ENCODE measurements at regions not wholly inside any gene's neighbourhood (a gene's known extent, or its start where the extent isn't known, plus 50 kb on each side); places are given as distances from the start of the nearest gene placed in this dataset.

DNA sequence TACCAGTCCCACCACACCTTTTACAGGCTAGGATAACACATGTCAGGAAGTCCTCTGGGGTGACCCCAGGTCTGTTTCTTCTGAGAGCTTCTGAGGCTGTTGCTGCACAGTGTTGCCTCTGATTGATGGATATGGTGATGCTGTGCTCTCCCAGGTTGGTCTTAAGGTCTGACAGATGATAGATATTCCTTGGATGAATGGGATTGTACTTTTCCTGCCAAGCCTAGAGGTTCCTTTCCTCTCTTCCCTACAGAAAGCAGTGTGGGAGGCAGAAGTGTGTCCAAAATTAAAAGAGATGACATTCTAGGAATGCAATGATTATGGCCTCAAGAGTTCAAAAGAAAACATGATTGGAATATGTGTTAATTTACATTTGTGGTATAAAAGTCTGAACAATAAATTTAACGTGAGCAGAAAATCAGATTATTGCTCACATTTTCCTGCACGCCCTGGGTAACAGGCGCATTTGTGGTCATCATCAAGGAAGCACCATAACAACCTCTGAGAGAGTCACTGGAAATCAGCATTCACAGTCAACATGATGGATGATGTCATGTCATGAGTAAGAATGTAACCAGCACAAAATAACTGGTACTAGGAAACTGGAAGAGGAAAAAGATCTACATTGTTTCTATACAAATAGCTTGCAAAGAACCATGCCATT is 73.7 kb downstream of the BBS10 start:
- Histone ChIP-seq H3K9me3 (ENCODE audit: control insufficient read depth, low read length) (no peaks in the 10 kb centered on the region), H3K4me2 (ENCODE audit: low read length) (no peak overlapping the region), H3K4me1 (no peaks in the 10 kb centered on the region), H3K79me2 (no peaks in the 10 kb centered on the region), H2AFZ (no peak overlapping the region), H3K27me3 (ENCODE audit: control insufficient read depth, insufficient read depth, low read length) (no peaks in the 10 kb centered on the region), H3K9ac (no peak overlapping the region), H3K4me3 (ENCODE audit: low read depth, low read length) (no peak overlapping the region), H3K36me3 (ENCODE audit: control insufficient read depth, insufficient read depth, low read length) (no peaks in the 10 kb centered on the region), H3K27ac (no peak overlapping the region)
- TF ChIP-seq, protein P1, sequence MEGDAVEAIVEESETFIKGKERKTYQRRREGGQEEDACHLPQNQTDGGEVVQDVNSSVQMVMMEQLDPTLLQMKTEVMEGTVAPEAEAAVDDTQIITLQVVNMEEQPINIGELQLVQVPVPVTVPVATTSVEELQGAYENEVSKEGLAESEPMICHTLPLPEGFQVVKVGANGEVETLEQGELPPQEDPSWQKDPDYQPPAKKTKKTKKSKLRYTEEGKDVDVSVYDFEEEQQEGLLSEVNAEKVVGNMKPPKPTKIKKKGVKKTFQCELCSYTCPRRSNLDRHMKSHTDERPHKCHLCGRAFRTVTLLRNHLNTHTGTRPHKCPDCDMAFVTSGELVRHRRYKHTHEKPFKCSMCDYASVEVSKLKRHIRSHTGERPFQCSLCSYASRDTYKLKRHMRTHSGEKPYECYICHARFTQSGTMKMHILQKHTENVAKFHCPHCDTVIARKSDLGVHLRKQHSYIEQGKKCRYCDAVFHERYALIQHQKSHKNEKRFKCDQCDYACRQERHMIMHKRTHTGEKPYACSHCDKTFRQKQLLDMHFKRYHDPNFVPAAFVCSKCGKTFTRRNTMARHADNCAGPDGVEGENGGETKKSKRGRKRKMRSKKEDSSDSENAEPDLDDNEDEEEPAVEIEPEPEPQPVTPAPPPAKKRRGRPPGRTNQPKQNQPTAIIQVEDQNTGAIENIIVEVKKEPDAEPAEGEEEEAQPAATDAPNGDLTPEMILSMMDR (IDR thresholded peaks at IDR 0.05), result no peak

DNA sequence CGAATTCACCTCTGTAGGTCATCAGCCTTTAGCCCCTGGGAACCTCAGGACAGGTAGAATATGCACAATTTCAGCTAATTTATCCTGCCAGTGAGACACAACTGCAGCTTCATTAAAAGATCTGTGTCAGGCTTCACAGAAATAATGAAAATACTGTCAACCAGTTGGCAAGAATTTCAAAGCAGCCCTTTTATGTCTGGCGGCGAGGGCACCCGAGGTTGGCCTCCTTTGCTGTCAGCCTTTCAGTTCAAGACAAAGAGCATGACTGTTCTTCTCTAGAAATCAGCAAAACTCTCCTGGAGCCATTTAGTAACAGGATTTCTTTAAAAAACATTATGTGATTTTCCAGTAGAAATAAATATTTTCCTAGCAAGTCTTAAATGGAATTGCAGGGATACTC is 75.9 kb downstream of the BBS10 start:
- H3K4me3 ChIP-seq (ENCODE audit: low read depth, low read length), result no peak overlapping the region
- no peak overlapping the region for H3K9ac ChIP-seq
- H3K4me2 ChIP-seq (ENCODE audit: low read length), result no peak overlapping the region
- no peaks in the 10 kb centered on the region for H3K9me3 ChIP-seq (ENCODE audit: control insufficient read depth, low read length)
- no peaks in the 10 kb centered on the region for H3K27me3 ChIP-seq (ENCODE audit: control insufficient read depth, insufficient read depth, low read length)
- H3K4me1 ChIP-seq, result no peaks in the 10 kb centered on the region
- H2AFZ ChIP-seq, result no peak overlapping the region
- H3K79me2 ChIP-seq, result no peaks in the 10 kb centered on the region
- TF ChIP-seq, protein P1 (IDR thresholded peaks at IDR 0.05), result no peak
- H3K27ac ChIP-seq, result no peak overlapping the region
- no peaks in the 10 kb centered on the region for H3K36me3 ChIP-seq (ENCODE audit: control insufficient read depth, insufficient read depth, low read length)

DNA sequence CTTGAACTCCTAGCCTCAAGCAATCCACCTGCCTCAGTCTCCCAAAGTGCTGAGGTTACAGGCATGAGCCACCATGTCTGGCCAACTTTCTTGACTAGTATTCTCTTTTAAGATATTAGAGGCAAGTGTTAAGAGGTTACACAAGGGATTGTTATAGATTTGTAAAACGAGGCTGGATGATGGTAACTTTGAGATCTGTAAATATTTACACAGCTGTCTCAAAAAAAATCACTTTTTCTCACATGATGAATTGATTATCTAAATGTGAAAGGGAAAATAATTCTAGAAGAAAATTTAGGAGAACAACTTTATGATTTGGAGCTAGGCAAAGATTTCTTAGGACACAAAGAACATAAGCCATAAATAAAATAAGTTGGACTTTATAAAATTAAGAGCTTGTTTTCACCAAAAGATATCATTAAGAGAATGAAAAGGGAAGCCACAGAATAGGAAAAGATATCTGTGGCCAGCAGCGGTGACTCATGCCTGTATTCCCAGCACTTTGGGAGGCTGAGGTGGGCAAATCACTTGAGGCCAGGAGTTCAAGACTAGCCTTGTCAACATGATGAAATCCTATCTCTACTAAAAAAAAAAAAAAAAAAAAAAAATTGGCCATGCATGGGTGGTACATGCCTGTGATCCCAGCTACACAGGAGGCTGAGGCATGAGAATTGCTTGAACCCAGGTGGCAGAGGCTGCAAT is 77.4 kb downstream of the BBS10 start:
- H3K9me3 ChIP-seq (ENCODE audit: control insufficient read depth, low read length), result no peaks in the 10 kb centered on the region
- H3K36me3 ChIP-seq (ENCODE audit: control insufficient read depth, insufficient read depth, low read length), result no peaks in the 10 kb centered on the region
- TF ChIP-seq, protein P1 (IDR thresholded peaks at IDR 0.05), result no peak
- no peak overlapping the region for H3K9ac ChIP-seq
- H3K79me2 ChIP-seq, result no peaks in the 10 kb centered on the region
- no peak overlapping the region for H3K4me3 ChIP-seq (ENCODE audit: low read depth, low read length)
- H3K27ac ChIP-seq, result no peak overlapping the region
- H3K4me1 ChIP-seq, result no peaks in the 10 kb centered on the region
- no peak overlapping the region for H2AFZ ChIP-seq
- no peak overlapping the region for H3K4me2 ChIP-seq (ENCODE audit: low read length)
- H3K27me3 ChIP-seq (ENCODE audit: control insufficient read depth, insufficient read depth, low read length), result no peaks in the 10 kb centered on the region

DNA sequence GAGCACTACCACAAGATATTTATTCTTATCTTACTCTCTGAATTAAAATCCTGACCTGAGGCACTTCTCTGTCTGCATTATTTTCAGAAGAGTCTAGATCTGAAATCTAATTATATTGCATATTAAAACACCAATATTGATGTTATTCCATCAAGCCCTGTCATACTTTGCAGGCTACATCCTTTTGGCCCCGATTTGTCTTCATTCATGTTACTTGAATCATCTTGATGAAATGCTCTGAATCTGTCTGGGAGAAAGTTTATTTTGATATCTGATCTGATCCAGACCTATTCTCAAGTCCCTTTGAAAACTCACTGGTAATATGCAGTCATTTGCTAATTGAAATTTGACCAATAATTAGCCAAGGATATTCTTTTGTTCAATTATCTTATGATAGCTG is 79.9 kb downstream of the BBS10 start:
- Histone ChIP-seq H3K4me3 (ENCODE audit: low read depth, low read length) (no peak overlapping the region), H3K9me3 (ENCODE audit: control insufficient read depth, low read length) (no peaks in the 10 kb centered on the region), H3K27me3 (ENCODE audit: control insufficient read depth, insufficient read depth, low read length) (no peaks in the 10 kb centered on the region), H3K79me2 (no peaks in the 10 kb centered on the region), H2AFZ (no peak overlapping the region), H3K27ac (no peak overlapping the region), H3K4me2 (ENCODE audit: low read length) (no peak overlapping the region), H3K36me3 (ENCODE audit: control insufficient read depth, insufficient read depth, low read length) (no peaks in the 10 kb centered on the region), H3K4me1 (no peaks in the 10 kb centered on the region), H3K9ac (no peak overlapping the region)
- TF ChIP-seq, protein P1 (IDR thresholded peaks at IDR 0.05), result no peak

DNA sequence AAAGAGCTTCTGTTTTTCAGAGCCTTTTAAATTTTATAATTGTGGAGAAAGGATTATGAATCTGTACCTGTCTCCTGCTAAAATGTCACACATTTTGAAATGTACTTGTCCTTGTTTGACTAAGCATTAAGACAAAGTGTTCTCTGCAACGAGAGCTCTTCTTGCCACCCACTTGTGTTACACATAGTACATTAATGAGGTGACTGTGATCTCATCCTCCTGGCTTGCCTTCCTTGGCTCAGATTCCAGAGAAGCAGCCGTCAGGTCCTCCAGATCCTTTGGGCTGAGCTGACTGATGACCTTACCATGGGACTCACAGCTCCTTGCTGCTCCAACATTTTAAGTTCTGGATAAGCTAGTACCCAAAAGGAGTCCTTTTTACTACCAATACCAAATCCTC is 81.4 kb downstream of the BBS10 start:
- H2AFZ ChIP-seq, result no peak overlapping the region
- H3K4me2 ChIP-seq (ENCODE audit: low read length), result no peak overlapping the region
- no peak overlapping the region for H3K4me3 ChIP-seq (ENCODE audit: low read depth, low read length)
- H3K4me1 ChIP-seq, result no peaks in the 10 kb centered on the region
- H3K27me3 ChIP-seq (ENCODE audit: control insufficient read depth, insufficient read depth, low read length), result no peaks in the 10 kb centered on the region
- no peaks in the 10 kb centered on the region for H3K36me3 ChIP-seq (ENCODE audit: control insufficient read depth, insufficient read depth, low read length)
- TF ChIP-seq, protein P1 (IDR thresholded peaks at IDR 0.05), result no peak
- no peak overlapping the region for H3K27ac ChIP-seq
- no peaks in the 10 kb centered on the region for H3K79me2 ChIP-seq
- no peaks in the 10 kb centered on the region for H3K9me3 ChIP-seq (ENCODE audit: control insufficient read depth, low read length)
- no peak overlapping the region for H3K9ac ChIP-seq

Measured in parathyroid adenoma (tissue), 2 donors.